IPS-15b (cell line): ENCODE measurements at regions not wholly inside any gene's neighbourhood (a gene's known extent, or its start where the extent isn't known, plus 50 kb on each side); places are given as distances from the start of the nearest gene placed in this dataset.

Experiments used
- H3K27me3 ChIP-seq: one replicate; pipeline ENCODE4 v1.6.1; 2013; ENCODE audit warnings: low read length; ENCODE audit not compliant: control insufficient read depth, insufficient read depth
- H3K36me3 ChIP-seq: one replicate; pipeline ENCODE4 v1.6.1; 2013; ENCODE audit warnings: low read length; ENCODE audit not compliant: control insufficient read depth, insufficient read depth
- H3K4me1 ChIP-seq: one replicate; pipeline ENCODE4 v1.6.1; 2013; ENCODE audit warnings: mild to moderate bottlenecking, low read length; ENCODE audit not compliant: control insufficient read depth, insufficient read depth
- H3K4me3 ChIP-seq: one replicate; pipeline ENCODE4 v1.5.1; 2013; ENCODE audit warnings: low read depth, low read length
- H3K9ac ChIP-seq: one replicate; pipeline ENCODE4 v1.6.1; 2013; ENCODE audit warnings: low read depth, mild to moderate bottlenecking, low read length
- H3K9me3 ChIP-seq: one replicate; pipeline ENCODE4 v1.6.1; 2013; ENCODE audit warnings: mild to moderate bottlenecking, low read length; ENCODE audit not compliant: control insufficient read depth, insufficient read depth

DNA sequence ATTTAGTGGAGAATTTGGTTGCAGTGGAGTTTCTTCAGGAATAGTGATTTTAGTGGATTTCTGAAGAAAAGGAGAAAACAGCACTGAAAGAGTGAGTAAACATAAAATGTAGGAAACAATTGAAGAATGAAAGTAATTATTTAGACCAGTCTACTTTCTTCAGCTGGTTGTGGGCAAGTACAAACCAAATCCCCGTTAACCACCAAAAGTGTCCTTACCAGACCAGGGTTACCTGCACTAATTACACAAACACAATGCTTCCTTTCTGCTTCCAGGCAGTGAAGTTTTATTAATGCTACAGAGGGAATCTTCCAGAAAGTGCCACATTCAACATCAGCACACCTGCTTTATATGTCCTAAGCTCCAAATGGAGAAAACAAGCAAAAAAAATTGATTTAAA, 248.0 kb upstream of the TBC1D5 start:
- Histone ChIP-seq H3K9ac (no peak overlapping the region), H3K4me3 (no peak overlapping the region), H3K36me3 (no peaks in the 10 kb centered on the region), H3K4me1 (no peaks in the 10 kb centered on the region), H3K27me3 (no peaks in the 10 kb centered on the region), H3K9me3 (no peaks in the 10 kb centered on the region)

DNA sequence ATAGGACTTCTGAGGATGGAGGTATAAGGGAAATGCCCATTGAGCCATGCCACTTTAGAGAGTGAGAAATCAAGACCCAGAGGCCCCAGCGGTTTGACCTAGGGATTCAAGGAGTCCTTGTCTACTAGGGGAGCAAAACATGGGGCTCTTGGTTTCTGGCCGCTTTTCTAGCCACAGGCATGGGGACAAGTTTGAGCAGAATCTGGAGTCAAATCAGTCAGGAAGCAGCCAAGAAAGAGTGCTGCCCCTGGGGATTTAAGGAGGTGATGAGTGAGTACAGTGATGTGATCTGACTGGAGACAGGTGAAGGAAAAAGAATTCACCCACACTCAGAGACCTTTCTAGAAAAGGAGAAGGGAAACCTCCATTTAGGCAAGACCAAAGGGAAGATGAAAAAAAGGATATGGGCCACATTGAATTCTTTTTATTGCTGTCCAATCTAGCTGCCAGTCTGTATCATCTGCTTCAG, 244.0 kb upstream of the TBC1D5 start:
- Histone ChIP-seq H3K36me3 (no peaks in the 10 kb centered on the region), H3K4me1 (no peaks in the 10 kb centered on the region), H3K4me3 (no peak overlapping the region), H3K9me3 (no peaks in the 10 kb centered on the region), H3K9ac (no peak overlapping the region), H3K27me3 (no peaks in the 10 kb centered on the region)

DNA sequence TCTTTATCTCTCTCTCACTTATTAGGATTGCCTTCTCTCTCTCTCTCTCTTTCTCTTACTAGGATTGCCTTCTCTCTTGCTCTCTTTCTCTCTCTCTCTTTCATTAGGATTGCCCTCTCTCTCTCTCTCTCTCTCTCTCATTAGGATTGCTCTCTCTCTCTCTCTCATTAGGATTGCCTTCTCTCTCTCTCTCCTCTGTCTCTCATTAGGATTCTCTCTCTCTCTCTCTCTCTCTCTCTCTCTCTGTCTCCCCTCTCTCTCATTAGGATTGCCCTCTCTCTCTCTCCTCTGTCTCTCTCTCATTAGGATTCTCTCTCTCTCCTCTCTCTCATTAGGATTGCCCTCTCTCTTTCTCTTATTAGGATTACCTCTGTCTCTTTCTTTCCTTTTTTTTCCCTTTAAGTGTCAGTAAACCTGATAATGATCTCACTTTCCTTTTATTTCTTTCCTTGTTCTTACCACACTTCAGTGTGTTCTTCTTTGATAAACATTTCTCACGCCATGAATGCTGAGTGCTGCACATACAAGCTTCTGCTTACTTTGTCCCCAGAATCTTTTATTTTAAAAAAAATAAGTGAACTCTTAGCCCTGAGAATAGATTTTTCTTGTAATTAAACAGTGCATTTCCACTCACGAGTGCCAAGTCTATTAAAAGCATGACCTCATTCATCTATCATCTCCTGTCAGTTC, 243.4 kb upstream of the TBC1D5 start:
- Histone ChIP-seq H3K27me3 (no peaks in the 10 kb centered on the region), H3K9me3 (no peaks in the 10 kb centered on the region), H3K4me1 (no peaks in the 10 kb centered on the region), H3K36me3 (no peaks in the 10 kb centered on the region), H3K4me3 (no peak overlapping the region), H3K9ac (no peak overlapping the region)

DNA sequence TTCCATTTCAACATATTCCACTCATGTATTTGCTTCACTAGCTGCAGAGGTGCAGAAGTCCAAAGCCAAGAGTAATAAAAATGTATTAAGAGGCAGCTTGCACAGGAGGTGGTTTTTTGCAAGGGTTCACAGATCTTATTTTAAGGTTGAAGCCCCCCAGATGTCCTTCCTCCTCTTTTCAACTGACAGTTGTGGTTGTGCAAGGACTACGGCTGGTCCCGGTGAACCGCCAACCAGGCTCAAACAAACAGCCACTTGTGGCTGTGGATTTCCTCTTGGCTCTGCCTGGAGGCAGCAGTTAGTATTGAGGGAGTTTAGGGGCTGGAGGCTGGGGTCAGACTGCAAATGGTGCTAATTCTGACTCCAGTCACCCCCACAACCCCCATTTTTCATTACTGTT, 240.7 kb upstream of the TBC1D5 start:
- Histone ChIP-seq H3K9ac (no peak overlapping the region), H3K27me3 (no peaks in the 10 kb centered on the region), H3K4me3 (no peak overlapping the region), H3K36me3 (no peaks in the 10 kb centered on the region), H3K4me1 (no peaks in the 10 kb centered on the region), H3K9me3 (no peaks in the 10 kb centered on the region)

DNA sequence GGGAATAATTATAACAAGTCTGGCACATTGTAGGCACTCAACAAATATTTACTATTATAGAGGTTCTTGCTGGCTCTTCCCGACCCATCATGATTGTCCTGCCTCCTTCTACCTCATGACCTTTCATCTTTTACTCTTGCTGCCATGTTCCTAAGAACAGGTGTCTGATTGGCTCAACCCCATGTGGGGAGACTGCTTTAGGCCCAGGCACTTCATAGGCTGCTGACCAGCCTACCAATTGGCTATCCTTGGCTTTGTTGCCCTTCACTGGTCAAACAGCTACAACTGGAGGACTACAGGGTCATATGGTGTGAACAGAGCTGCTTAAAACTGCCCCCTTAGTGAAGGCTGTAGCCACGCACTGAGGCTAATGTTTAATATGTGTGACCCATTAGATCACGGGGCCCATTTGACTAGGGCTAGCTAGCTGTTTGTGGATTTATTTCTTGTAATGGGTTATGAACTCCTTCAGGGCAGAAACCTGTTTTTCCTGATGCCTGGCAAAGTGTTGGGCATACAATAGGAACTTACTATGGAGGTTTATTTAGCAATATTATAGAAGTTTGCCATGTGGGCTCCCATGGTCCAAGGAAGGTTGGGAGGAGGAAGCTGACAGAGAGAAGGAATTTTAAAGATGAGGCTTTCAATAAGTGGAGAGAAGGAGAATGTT, 239.9 kb upstream of the TBC1D5 start:
- Histone ChIP-seq H3K4me1 (no peaks in the 10 kb centered on the region), H3K9me3 (no peaks in the 10 kb centered on the region), H3K9ac (no peak overlapping the region), H3K4me3 (no peak overlapping the region), H3K27me3 (no peaks in the 10 kb centered on the region), H3K36me3 (no peaks in the 10 kb centered on the region)

DNA sequence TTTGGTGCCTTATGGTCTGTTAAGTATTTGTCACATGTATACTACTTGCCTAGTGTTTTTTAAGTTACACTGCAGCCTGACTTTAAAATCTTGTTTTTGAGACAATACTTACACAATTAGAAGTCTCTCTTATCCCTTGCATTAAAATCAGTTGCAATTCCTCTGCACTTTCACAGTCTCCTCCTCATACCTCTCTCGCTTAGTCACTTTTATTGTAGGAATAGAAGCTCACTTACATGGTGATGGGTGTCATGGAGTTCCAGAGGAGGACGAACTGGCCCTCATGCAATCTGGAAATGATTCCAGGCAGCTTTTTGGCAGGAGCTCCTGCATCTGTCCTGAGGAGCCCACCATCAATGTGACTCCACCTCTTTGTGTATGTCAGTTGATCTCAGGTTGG, 238.4 kb upstream of the TBC1D5 start:
- Histone ChIP-seq H3K9me3 (no peaks in the 10 kb centered on the region), H3K4me3 (no peak overlapping the region)

DNA sequence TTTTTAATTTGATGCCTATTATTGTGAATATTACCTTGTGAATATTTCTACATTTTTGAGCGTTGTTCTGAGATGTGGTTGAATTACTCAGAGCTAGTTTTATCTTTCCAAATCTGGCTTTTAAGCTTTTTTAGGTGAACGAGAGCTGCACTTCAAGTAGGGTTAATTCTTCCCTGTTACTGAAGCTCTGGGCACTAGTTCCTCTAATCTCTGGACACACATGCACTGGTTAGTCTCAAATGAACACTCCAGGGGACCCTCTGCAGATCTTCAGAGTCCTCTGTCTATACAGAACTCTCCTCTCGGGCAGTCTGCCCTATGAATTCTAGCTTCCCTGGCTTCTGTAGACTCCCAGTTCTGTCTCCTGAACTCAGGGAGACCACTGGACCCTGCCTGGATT, 237.5 kb upstream of the TBC1D5 start:
- Histone ChIP-seq H3K27me3 (no peaks in the 10 kb centered on the region), H3K9me3 (no peaks in the 10 kb centered on the region), H3K4me3 (no peak overlapping the region), H3K36me3 (no peaks in the 10 kb centered on the region), H3K4me1 (no peaks in the 10 kb centered on the region), H3K9ac (no peak overlapping the region)

More for the DNA sequence above, 238.4 kb upstream of the TBC1D5 start:
- Histone ChIP-seq H3K9ac (no peak overlapping the region), H3K36me3 (no peaks in the 10 kb centered on the region), H3K4me1 (no peaks in the 10 kb centered on the region), H3K27me3 (no peaks in the 10 kb centered on the region)

DNA sequence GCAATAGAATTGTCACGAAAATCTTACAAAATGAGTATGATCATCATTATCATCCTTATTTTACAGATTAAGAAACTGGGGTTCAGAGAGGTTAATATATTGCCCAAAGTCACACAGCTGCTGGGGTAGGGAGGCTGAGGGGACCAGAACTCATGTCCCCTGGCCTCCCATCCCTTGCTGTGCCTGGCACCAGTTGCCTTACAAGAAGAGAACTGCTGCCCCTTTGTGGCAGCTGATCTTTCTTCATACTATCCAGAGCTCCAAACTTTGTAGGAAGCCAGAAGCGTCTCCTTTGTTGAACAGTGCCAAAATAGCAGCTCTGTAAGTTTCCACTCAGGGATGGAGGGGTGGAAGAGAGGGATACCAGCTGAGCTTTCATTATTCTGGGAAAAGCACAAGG, 236.8 kb upstream of the TBC1D5 start:
- no peaks in the 10 kb centered on the region for H3K36me3 ChIP-seq
- no peaks in the 10 kb centered on the region for H3K27me3 ChIP-seq
- no peaks in the 10 kb centered on the region for H3K9me3 ChIP-seq
- no peak overlapping the region for H3K9ac ChIP-seq
- no peaks in the 10 kb centered on the region for H3K4me1 ChIP-seq
- H3K4me3 ChIP-seq, result no peak overlapping the region

DNA sequence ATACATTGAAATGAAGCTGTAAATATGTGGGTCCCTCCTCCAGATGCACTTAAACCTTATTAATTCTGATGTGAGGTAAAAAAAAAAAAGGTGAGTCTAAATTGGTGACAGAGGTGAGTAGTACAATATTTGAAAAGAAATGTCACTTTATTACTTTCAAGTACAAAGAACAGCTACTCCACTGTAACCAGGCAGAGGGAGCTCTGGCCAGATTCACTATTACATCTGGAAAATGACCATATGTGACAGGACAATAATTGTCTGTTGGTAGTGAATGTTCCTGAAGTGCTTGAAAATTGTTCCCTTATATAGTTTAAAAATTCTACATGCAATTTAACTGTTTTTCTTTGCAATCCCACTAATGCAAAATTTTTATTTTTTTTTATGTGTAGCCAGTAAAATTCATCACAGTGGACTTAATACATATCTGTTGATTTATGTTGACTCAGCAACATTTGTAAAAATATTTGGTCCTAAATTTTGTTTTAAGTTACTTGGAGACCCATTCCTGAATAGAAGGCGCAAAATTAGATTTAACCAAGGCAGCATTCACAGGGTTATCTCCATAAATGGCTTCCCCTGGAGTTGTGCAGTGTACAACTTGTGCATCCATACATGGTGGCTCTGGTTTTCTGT, 231.9 kb upstream of the TBC1D5 start:
- no peaks in the 10 kb centered on the region for H3K27me3 ChIP-seq
- no peaks in the 10 kb centered on the region for H3K9me3 ChIP-seq
- H3K9ac ChIP-seq, result no peak overlapping the region
- peaks cover 2% of the 10 kb centered on the region for H3K4me1 ChIP-seq
- no peaks in the 10 kb centered on the region for H3K36me3 ChIP-seq
- H3K4me3 ChIP-seq, result no peak overlapping the region

DNA sequence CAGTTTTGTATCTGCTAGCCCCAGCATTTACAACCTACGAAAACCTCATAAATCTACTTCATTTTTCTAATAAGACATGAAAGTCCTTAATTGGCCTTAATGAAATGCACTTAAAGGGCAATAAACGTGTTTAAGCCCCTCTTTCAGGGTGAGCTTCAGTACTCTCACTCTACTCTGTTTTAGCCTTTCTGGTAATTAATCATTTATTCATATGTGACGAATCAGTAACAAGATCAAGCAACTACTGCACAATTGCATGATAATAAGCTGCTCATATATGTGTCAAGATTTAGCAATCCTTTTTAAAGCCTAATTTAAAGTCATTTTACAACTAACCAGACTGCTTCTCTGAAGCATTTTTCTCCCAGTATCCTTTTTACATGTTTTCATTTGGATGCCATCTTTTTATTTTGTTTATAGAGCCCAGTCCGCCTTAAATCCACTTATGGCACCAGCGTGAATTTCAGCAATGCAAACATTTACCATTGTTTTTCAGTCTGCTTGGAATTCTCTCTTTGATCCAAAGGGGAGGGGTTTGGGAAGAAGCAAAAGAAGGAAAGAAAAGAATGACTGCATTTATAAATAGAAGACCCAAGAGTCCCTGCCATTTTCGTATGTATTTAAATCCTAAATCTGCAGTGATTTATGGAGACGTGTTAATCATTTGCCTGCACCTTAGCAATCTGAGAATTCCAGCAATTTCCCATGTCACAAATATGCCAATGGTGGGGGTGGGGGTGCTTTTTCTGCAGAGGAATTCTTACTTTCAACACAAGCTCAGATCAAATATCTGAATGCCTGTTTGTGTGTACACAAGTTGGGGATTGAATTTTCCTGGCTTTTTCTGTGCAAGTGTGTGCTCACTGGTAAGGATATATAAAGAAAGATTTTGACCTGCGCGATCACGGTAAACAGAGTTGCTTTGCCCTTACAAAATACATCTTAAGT, 230.8 kb upstream of the TBC1D5 start:
- Histone ChIP-seq H3K4me1 (peaks cover 2% of the 10 kb centered on the region), H3K4me3 (no peak overlapping the region), H3K36me3 (no peaks in the 10 kb centered on the region), H3K9ac (no peak overlapping the region), H3K27me3 (no peaks in the 10 kb centered on the region), H3K9me3 (no peaks in the 10 kb centered on the region)

DNA sequence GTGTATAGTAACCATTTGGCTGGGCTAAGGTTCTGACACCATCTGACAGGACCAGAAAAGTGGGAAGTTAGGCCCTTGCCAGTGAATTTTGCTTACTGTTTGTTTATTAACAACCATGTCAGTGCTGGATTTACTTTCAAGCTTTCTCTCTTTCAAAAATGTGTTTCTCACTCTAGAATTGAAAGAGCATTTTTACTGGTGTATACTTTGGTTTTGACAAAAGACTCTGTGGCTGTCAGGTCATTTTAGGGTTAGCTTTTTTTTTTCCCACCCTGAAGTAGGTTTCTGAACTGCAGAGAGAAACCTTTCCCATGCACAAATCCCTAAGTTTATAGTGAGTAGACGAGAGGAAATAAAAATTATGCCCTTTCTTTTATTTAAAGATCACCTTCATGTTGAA, 230.0 kb upstream of the TBC1D5 start:
- no peaks in the 10 kb centered on the region for H3K36me3 ChIP-seq
- no peak overlapping the region for H3K4me3 ChIP-seq
- H3K27me3 ChIP-seq, result no peaks in the 10 kb centered on the region
- H3K9me3 ChIP-seq, result no peaks in the 10 kb centered on the region
- H3K9ac ChIP-seq, result no peak overlapping the region
- peaks cover 7% of the 10 kb centered on the region for H3K4me1 ChIP-seq
